Kidney epithelial cell (primary cell): ENCODE measurements at regions not wholly inside any gene's neighbourhood (a gene's known extent, or its start where the extent isn't known, plus 50 kb on each side); places are given as distances from the start of the nearest gene placed in this dataset.
A peak's percentile ranks its signal among the peaks of the same experiment; 100 is the strongest.
"Not testable (repeated sequence)": the region's sequence is repeated elsewhere in the genome, so short reads cannot be mapped to it uniquely, and the experiment has no call there.

Experiments used
- DNase-seq: peaks from one replicate; pipeline ENCODE4 v3.0.0-alpha.2; 2010; ENCODE audit warnings: low read depth
- H3K27me3 ChIP-seq: 2 replicates; pipeline ENCODE4 v1.6.0; 2011; ENCODE audit warnings: low read length; ENCODE audit not compliant: control insufficient read depth, insufficient read depth
- H3K36me3 ChIP-seq: 2 replicates; pipeline ENCODE4 v1.5.1; 2011; ENCODE audit warnings: low read length; ENCODE audit not compliant: control insufficient read depth, insufficient read depth
- H3K4me3 ChIP-seq: 2 replicates; pipeline ENCODE4 v1.5.1; 2011; ENCODE audit warnings: low read depth, mild to moderate bottlenecking, control low read depth, low read length
- CTCF ChIP-seq: IDR thresholded peaks from 2 replicates; pipeline ENCODE4 v1.5.1; 2011; ENCODE audit warnings: mild to moderate bottlenecking, moderate library complexity, low read length, control low read depth, inconsistent platforms; ENCODE audit not compliant: insufficient read depth, poor library complexity, severe bottlenecking

GRCh38 chr2:17362956-17363355, 155.3 kb downstream of the RAD51AP2 start:
- no peaks in the 10 kb centered on the region for H3K36me3 ChIP-seq
- H3K4me3 ChIP-seq: no peak overlapping the region
- no peaks in the 10 kb centered on the region for H3K27me3 ChIP-seq
- no peak for TF ChIP-seq CTCF
- DNase-seq: no peak

- peak; percentile 45 for DNase-seq
- H3K27me3 ChIP-seq: no peaks in the 10 kb centered on the region
- no peaks in the 10 kb centered on the region for H3K36me3 ChIP-seq
- no peak overlapping the region for H3K4me3 ChIP-seq
- no peak for TF ChIP-seq CTCF
These were observed 162.5 kb downstream of the RAD51AP2 start for GRCh38 chr2:17355608-17356329.

- DNase-seq: no peak
- Histone ChIP-seq H3K36me3 (no peaks in the 10 kb centered on the region), H3K4me3 (no peak overlapping the region), H3K27me3 (no peaks in the 10 kb centered on the region)
- TF ChIP-seq CTCF: no peak
These were observed 165.0 kb downstream of the RAD51AP2 start for GRCh38 chr2:17353263-17353662.

- H3K27me3 ChIP-seq, H3K4me3 ChIP-seq, DNase-seq, H3K36me3 ChIP-seq: not testable (repeated sequence)
These were observed 175.5 kb downstream of the RAD51AP2 start for GRCh38 chr2:17342692-17343091.

- no peak for TF ChIP-seq CTCF
These were observed 180.7 kb downstream of the RAD51AP2 start for GRCh38 chr2:17337507-17337906.

GRCh38 chr2:17336458-17336857, 181.8 kb downstream of the RAD51AP2 start:
- Histone ChIP-seq H3K4me3 (no peak overlapping the region), H3K36me3 (no peaks in the 10 kb centered on the region), H3K27me3 (no peaks in the 10 kb centered on the region)
- no peak for TF ChIP-seq CTCF
- DNase-seq: no peak

More at GRCh38 chr2:17337507-17337906, 180.7 kb downstream of the RAD51AP2 start:
- no peak for DNase-seq
- H3K27me3 ChIP-seq: no peaks in the 10 kb centered on the region
- no peaks in the 10 kb centered on the region for H3K36me3 ChIP-seq
- H3K4me3 ChIP-seq: no peak overlapping the region
